ENCODE measurements at regions not wholly inside any gene's neighbourhood (a gene's known extent, or its start where the extent isn't known, plus 50 kb on each side); places are given as distances from the start of the nearest gene placed in this dataset.
"Not testable (repeated sequence)": the region's sequence is repeated elsewhere in the genome, so short reads cannot be mapped to it uniquely, and the experiment has no call there.

DNA sequence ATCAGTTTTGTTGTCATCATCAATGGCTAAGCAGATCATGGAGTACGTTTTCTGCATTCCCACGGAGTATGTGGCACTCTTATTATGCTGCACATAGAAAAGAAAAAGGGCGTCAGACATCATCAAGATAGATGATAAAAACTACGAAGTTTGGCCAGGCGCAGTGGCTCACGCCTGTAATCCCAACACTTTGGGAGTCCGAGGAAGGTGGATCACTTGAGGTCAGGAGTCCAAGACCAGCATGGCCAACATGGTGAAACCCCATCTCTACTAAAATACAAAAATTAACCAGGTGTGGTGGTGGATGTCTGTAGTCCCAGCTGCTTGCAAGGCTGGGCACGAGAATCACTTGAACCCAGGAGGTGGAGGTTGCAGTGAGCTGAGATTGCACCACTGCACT lies 312.8 kb downstream of the GOLGA6L6 start:
- not testable (repeated sequence) for DNase-seq

DNA sequence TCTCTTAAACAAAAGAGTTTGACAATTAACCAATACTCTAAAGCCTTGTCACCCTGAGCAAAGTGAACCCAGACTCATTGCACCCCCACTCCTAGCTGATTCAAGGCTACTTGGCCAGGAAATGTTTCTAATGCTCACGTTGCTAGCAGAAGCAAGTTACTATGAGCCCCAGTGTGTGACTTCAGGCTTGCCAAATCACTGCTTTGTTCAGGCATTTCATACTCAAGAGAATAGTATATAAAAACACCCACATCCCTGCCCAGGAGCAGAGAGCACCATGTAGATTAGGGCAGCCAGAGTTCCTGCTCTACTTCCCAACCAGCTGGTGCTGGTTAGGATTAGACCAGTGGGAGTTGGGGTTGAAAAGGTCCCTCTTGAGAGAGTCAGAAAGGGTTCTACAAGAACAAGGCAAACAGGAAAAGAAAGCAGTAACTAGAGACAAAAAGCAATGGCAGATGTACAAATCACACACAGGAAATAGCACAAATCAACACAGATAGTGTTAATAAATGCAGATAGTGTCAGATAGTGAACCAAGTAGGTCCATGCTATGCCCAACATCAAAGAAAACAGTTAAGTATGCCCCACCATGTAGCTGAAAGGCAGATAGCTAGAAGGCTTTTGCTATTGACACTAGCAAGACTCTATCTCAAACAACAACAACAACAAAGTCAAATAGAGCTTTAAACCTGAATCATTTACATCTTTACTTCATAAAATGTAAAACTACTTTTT lies 314.3 kb downstream of the GOLGA6L6 start:
- DNase-seq, result not testable (repeated sequence)

DNA sequence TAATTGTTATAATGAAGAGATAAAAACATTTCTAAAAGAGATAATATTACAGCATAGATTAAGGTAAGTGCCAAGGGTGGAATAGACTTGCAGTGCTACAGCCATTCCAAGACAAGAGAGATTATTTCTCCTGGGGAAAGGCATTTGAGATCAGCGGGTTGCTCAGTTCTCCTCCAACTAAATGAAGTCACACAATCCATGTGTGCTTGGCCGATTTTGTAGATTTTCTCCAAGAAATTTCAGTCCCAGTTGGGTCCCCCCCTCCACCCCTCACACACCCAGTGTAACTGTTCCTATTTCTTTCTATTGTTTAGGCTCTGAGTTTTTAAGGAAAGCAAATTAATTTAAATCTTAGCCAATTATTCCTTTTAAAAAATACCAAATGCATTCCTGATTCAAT lies 315.1 kb downstream of the GOLGA6L6 start:
- not testable (repeated sequence) for DNase-seq

DNA sequence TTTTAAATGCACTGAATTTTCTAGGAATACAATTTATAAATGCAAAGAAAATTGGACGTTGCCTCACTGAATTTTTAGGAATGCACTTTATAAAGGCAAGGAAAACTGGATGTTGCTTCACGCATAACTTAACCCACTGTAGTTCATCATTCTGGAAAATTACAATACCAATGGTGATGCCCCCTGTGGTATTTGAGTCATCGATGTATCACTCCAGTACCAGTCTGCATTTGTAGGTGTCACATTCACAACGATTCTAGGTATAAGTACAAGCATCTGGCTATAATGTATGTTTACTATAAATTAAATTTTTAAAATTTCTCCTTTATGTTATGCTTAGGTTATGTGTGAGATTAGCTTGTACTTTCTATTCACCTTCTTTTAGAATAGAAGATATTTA lies 320.5 kb downstream of the GOLGA6L6 start:
- DNase-seq, result not testable (repeated sequence)

DNA sequence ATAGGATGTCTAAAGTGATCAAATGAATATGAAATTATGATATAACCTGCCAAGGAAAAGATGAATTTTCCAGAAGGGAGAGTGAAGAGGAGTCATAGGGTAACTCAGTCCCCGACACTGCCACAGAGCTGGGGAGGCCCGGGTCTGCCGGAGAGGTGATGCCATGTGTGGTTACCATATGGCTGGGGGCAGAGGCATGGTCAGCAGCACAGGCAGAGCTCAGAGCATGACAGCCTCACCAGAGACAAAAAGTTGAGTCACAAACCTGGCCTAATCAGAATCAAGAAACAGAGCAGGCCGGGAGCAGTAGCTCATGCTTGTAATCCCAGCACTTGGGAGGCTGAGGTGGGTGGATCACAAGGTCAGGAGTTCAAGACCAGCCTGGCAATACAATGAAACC lies 322.4 kb downstream of the GOLGA6L6 start:
- not testable (repeated sequence) for DNase-seq

DNA sequence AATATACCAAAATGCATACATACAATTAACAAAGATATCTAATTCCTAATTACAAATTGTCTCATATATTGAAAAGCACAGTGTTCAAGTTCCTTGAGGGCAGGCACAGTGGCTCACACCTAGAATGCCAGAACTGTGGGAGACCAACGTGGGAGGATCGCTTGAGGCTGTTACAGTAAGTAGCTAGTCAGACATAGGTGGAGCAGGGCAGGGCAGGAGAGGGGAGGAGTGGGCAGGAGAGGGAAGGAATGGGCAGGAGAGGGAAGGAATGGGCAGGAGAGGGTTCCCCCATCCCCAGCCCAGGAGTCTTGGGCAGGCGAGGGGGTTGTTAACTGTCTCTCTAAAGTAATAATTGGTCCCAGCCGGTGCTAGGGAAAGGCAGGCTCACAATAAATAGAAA lies 325.9 kb downstream of the GOLGA6L6 start:
- not testable (repeated sequence) for DNase-seq

DNA sequence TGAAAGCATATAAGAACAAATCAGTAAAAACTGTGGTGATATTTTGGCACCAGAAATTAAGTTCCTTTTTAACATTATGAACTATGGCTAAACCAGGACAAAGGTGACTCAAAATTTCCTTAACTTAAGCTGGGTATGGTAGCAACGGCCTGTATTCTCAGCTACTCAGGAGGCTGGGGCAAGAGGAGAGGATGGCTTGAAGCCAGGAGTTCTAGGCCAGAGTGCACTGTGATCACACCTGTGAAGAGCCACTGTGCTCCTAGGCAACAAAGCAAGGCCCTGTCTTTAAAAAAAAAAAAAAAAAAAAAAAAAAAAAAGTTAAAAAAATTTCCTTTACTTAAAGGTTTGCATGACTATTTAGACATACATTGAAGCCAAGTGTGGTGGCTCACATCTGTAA lies 327.5 kb downstream of the GOLGA6L6 start:
- DNase-seq, result not testable (repeated sequence)

DNA sequence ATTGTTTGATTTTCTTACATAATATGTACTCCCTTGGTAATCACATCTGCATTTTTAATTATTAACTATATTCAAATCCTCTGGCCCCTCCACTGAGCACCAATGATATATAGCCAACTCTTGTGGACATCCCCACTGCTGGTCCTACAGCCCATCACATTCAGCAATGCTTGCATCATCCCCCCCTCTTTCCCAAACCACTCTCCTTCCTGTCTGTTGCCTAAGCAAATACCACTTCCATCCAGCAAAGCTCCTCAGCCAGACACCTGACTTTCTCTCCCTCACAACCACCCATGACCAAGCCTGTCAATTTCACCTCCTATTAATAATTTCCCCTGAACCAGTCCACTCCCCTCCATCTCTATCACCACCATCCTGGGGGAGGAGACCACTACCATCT lies 330.1 kb downstream of the GOLGA6L6 start:
- DNase-seq, result not testable (repeated sequence)

DNA sequence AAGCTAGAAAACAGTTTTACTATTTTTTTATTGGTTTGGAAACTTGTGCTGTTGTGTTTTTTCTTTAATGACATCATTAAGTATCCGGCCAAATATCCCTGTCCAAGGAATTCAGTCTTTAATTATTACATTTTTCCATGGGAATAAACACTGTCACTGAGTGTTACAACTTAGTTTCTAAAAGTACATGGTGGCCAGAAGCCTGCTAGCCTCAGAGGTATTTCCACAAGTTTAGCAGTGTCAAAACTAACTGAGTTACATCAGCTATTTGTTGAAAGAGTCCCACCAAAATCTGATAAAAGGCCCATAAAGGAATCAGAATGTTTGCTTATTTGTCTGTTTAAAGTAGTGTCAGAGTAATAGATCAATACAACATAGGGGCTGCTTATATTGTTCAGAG lies 331.6 kb downstream of the GOLGA6L6 start:
- DNase-seq, result not testable (repeated sequence)

DNA sequence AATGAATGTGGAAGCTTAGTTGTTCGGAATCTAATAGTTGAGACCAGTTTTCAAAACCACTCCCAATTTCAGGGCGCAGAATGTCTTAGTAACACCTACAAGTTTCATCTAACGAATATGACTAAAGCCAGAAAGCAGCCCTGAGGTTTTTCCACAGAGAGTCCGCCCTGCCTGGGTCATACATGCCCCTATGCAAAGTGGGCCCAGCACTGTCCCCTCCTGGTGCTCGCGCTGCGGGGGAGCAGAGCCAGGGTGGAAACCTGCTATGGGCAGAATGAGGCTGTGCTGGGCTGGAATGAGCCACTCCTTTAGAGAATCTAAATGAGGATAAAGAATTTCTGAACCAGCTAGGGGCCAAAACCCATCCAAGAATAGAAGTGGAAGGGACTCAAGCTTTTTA lies 334.0 kb downstream of the GOLGA6L6 start:
- not testable (repeated sequence) for DNase-seq

DNA sequence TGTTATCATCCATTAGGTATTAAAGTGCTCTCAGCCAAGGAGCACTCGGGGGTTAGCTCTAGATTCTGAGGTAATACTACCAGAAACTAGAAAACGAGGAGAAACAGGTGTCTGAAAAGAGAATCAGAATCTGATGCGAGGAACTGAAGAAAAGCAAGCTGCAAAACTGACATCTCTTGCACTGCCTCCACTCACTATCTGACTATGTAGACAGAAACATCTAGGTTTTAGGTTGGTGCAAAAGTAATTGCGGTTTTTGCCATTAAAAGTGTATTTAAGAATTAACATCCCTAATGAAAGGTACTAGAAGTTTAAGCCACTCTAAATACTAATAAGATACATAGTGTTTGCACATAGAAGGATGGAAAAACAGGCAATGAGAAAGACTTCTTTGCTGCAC lies 334.4 kb downstream of the GOLGA6L6 start:
- not testable (repeated sequence) for DNase-seq

DNA sequence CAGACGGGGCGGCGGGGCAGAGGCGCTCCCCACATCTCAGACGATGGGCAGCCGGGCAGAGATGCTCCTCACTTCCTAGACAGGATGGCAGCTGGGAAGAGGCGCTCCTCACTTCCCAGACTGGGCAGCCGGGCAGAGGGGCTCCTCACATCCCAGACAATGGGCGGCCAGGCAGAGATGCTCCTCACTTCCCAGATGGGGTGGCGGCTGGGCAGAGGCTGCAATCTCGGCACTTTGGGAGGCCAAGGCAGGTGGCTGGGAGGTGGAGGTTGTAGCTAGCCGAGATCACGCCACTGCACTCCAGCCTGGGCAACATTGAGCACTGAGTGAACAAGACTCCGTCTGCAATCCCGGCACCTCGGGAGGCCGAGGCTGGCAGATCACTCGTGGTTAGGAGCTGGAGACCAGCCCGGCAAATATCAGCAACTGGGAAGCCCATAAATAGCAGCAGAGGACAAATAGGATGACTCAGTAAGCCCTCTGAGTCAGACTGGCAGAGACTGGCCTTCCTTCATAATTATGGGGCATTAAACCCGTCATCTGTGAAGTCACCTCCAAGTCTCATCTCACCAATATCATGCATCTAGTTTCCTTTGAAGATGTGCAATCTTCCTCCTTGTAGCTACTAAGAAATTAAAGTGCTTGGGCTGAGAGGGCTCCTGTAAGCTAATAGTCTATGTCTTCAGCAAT lies 337.3 kb downstream of the GOLGA6L6 start:
- DNase-seq, result not testable (repeated sequence)

DNA sequence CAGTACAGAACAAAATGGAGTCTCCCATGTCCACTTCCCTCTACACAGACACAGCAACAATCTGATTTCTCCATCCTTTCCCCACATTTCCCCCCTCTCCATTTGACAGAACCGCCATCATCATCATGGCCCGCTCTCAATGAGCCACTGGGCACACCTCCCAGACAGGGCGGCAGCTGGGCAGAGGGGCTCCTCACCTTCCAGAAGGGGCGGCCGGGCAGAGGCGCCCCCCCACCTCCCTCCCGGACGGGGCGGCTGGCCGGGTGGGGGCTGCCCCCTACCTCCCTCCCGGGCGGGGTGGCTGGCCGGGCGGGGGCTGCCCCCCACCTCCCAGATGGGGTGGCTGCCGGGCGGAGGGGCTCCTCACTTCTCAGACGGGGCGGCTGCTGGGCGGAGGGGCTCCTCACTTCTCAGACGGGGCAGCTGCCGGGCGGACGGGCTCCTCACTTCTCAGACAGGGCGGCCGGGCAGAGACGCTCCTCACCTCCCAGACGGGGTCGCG lies 337.9 kb downstream of the GOLGA6L6 start:
- DNase-seq, result not testable (repeated sequence)

DNA sequence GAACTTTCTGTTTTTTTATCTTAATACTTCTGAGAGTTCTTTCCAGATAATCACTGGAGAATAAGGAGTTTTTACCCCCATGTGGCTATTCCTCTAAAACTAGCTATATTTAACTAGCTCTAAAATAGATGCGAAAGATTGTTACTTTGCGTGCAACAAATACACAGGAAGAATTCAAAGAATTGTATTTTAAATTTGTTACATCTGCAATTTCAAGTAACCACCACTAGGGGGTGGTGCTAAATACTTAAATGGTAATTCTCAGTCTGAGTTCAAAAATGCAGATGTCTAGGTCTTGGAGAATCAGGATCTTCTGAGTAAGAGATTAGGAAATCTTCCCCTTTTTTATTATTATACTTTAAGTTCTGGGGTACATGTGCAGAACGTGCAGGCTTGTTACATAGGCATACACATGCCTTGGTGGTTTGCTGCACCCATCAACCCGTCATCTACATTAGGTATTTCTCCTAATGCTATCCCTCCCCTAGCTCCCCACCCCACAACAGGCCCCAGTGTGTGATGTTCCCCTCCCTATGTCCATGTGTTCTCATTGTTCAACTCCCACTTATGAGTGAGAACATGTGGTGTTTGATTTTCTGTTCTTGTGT lies 346.9 kb downstream of the GOLGA6L6 start:
- not testable (repeated sequence) for DNase-seq

DNA sequence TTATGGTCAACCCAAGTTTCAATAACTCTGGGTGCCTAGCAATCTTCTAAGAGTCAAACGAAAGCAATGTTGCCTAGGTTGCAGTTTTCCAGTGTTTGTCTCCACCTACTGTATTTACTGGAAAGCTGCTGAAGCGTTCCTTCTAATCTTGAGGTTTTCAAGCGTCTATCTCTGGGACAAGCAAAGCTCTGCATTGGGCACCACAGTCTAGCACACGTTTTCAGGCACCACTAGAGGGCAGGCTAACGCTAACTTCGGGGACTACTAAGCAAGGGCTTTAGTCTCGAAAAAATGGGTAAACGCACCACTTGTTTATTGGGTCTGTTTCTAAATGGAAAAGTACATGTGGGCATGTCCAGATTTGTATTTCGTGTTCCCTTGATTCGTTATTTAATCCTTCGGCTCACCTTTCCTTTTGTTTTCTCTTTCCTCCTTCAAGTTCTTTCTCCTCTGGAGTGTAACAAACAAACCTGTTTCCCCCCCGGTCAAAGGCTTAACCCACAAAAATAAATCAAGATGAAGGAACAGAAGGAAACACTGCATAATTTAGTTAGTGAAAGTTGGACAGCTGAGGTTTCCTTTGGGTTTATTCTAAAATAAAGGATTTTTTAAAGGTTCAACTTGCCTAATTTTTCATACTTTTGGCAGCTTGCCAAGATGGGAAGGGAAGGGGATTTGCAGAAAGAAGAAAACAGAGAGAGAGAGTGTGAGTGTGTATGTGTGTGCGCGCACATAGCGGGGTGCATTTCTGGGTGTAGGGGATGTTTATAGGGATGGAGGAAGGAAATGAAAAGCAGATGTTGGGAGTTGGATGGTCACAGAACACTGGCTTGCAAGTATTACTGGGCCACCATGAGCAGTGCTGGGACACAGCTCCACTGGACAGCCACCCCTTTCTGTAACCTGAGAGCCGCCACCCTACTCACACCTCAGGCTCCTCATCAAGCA lies 348.3 kb downstream of the GOLGA6L6 start:
- peak; percentile 44 for DNase-seq

DNA sequence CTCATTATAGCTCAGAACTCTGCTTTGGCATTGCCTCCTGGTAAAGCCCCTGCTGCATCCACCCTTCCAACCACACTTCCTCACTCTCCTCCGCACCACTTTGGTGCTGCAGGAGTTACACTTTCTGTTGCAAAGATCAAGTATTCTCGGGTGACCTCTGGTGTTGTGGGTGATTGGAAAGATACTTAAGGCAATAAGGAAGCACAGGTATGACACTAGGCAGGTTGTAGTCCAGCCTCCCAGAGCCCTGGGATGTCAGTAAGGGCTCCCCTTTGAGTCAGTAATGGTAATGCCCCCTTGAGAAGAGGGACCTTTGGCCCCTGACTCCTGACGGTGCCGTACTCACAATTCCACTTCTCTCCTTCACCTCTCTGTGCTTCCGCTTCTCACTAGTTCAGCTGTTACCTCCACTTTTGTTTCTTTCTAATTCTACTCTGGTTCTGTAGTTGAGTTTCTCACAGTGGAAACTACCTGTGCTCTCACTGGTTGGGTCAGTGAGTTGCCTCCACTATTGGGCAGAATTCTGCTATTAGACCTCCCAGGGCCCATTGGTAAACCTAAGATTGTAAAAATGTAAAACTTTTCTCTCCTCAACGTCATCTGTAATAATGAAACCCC lies 350.0 kb downstream of the GOLGA6L6 start:
- not testable (repeated sequence) for DNase-seq

DNA sequence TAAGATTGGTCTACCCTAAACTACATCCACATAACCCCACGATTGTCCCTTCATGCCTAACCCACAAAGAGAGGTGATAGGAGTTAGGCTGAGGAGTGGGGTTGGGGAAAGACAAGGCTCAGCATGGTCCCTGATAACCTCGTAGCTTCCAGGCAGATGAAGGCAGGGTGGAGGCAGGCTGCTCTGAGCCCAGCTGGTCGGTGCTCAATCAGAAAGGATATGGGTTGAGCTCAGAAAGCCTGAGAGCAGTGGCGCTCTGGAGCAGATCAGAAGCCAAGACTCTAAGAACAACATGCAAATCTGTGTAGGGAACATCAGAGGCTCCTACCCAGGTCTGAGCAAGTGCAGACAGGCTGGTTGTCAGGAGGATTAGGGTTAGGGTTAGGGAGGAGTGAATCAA lies 353.0 kb downstream of the GOLGA6L6 start:
- DNase-seq, result not testable (repeated sequence)

DNA sequence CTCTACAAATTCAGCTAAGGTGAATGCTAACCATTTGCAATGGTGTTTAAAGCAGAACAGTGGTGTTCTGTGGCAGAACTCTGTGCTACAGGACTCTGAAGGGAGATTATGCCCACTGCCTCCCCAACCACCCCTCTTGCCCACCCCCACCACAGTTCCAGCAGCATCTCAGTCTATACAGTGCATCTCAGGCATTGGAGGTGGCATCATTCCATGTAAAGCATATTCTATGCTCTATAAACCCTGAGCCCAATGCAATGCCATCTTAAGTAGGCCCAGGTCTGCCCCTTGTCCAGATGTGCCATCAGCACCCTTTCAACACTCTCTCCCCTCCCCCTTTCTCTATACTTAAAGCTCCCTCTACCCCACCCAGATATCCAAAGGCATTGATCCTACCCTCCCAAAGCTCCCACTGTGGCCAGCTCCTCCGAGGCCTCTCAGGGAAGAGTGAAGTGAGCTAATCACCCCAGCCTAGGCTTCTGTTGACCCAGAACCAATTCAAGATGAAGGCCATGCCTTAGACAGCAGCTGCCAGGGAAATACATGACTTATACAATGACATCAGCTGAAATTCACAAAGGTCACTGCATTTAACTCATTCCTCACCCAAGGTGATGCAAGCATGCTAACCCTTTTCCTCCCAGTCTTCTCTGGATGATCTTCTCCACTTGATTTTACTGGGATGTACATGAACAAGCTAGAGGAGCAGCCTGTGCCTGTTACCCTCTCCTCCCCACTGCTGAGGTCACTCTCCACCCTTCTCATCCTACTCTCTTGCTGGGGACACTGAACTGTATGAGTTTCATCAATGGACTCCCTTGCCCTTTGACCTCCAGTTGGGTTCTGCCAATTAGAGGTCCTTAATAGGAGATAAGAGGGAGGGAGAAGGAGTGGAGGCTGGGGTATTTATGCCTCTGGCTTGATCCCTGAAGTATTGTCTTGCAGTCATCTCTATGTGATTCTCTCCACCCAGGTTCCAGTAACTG lies 353.9 kb downstream of the GOLGA6L6 start:
- DNase-seq, result not testable (repeated sequence)

DNA sequence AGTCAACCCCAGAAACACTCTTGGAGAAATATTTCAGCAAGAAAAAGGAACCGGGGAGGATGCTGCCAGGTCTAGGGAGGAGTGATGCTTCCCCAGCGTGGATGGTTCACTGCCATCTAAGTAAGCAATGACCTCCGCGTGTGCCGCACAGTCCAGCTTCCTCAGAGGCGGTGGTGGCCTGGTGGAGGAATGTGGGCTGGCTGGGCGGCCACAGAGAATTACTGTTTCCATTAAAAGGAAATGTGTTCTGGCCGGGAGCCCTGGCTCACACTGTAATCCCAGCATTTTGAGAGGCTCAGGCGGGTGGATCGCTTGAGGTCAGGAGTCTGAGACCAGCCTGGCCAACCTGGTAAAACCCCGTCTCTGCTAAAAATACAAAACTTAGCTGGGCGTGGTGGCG lies 356.7 kb downstream of the GOLGA6L6 start:
- not testable (repeated sequence) for DNase-seq

DNA sequence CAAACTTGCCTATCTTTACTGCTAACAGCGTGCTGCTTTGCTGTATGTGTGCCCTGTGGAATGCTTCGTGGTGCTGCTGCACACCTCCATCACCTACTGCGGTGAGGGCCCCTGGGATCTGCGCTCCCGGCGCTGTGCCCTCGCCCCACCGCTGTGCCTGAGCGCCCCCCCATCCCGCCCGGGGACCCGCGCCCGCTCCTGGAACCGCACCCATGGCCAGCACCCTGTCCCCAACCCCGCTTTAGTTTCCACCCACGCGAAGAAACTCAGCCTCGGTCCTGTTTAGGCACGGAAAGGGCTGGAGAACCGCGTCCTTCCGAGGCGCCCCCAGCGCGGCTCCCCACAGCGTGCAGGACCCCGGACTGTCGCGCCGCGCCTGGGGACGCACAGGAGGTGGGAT lies 373.4 kb downstream of the GOLGA6L6 start:
- DNase-seq, result not testable (repeated sequence)

DNA sequence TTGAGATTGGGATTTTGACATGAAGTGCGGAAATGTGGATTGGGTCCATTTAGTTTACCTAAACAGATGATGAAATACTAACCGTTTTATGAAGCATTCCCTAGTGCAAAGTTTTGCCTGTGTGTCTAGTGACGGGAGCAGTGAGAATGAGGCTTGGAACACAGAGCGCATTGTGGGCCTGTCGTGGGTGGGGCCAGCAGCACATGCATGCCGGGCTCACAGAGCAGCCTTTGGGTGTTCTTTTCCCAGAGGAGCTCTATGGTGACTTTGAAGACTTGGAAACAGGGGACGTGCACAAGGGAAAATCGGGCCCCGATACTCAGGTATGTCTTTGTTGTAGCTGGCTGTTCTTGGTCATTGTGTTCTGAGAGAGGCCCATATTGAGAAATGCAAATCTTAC lies 388.1 kb downstream of the GOLGA6L6 start:
- DNase-seq, result not testable (repeated sequence)
